T-cell (primary cell): ENCODE measurements at regions not wholly inside any gene's neighbourhood (a gene's known extent, or its start where the extent isn't known, plus 50 kb on each side); places are given as distances from the start of the nearest gene placed in this dataset.

Source experiments
- ATAC-seq, 4 experiments: fragments of 200-7000 bp in 3 of 4; fragments of 150-1000 bp in 1 of 4; cut with Tn5 transposase; replicated peaks in 1 of 4; 1 replicate in 3 of 4; 2 replicates in 1 of 4; pipeline ENCODE4 v1.10.0; 2021; ENCODE audit warnings: moderate library complexity in 3 of 4, mild to moderate bottlenecking in 2 of 4, moderate number of reproducible peaks in 1 of 4
- CTCF ChIA-PET, 2 donors: fragments of 300-600 bp; sonication (Branson Sonifier 250); formaldehyde crosslinking; loops; one replicate each; lab custom pipeline; 2022; ENCODE audit warnings: antibody characterized with exemption in 2 of 2; lab: Charles Lee
- POLR2A ChIA-PET, 2 donors: fragments of 300-600 bp; sonication (Branson Sonifier 250); formaldehyde crosslinking; loops; one replicate each; lab custom pipeline; 2022; ENCODE audit warnings: antibody characterized with exemption in 2 of 2; lab: Charles Lee
- DNase-seq, 35 experiments: peaks; one replicate each; pipeline versions ENCODE4 v3.0.0 to v3.0.0-alpha.2; 2013 to 2023
- H3K27ac ChIP-seq: one replicate; pipeline ENCODE4 v1.5.1; 2013; ENCODE audit warnings: low read length
- H3K27me3 ChIP-seq, 2 experiments: replicated peaks in 1 of 2; 1 replicate in 1 of 2; 2 replicates in 1 of 2; pipeline versions ENCODE4 v1.6.1 to v1.7.0; 2013; ENCODE audit warnings: low read length in 1 of 2, mixed read lengths in 1 of 2; ENCODE audit not compliant: control insufficient read depth in 2 of 2, insufficient read depth in 2 of 2; ENCODE audit errors: extremely low read depth in 1 of 2
- H3K36me3 ChIP-seq, 2 donors: 1 replicate in 1 of 2; 2 replicates in 1 of 2; pipeline versions ENCODE4 v1.6.1 to v1.7.0; 2013; ENCODE audit warnings: low read length in 1 of 2; ENCODE audit not compliant: control insufficient read depth in 2 of 2, insufficient read depth in 1 of 2; ENCODE audit errors: extremely low read depth in 1 of 2
- H3K4me1 ChIP-seq, 2 experiments: 1 replicate in 1 of 2; 2 replicates in 1 of 2; pipeline versions ENCODE4 v1.6.1 to v1.7.0; 2013; ENCODE audit warnings: low read length in 2 of 2, mixed read lengths in 1 of 2; ENCODE audit not compliant: insufficient read depth in 2 of 2, control insufficient read depth in 1 of 2; ENCODE audit errors: extremely low read depth in 1 of 2
- H3K4me3 ChIP-seq, 2 donors: 1 replicate in 1 of 2; 2 replicates in 1 of 2; pipeline versions ENCODE4 v1.5.1 to v1.7.0; 2013; ENCODE audit warnings: mild to moderate bottlenecking in 2 of 2, low read length in 1 of 2, moderate library complexity in 1 of 2; ENCODE audit not compliant: control insufficient read depth in 1 of 2; ENCODE audit errors: extremely low read depth in 1 of 2
- H3K9me3 ChIP-seq: 2 replicates; pipeline ENCODE4 v1.7.0; 2013
- H3K27ac Mint-ChIP-seq, 2 donors: one replicate each; pipeline ENCODE4 v1.8.0; 2020 to 2021; ENCODE audit warnings: mild to moderate bottlenecking in 2 of 2, mixed read lengths in 2 of 2
- H3K27me3 Mint-ChIP-seq, 2 donors: one replicate each; pipeline ENCODE4 v1.8.0; 2021 to 2022; ENCODE audit warnings: mixed read lengths in 2 of 2
- H3K36me3 Mint-ChIP-seq: one replicate; pipeline ENCODE4 v1.8.0; 2021; ENCODE audit warnings: mixed read lengths
- H3K4me1 Mint-ChIP-seq, 3 donors: one replicate each; pipeline ENCODE4 v1.8.0; 2020 to 2022; ENCODE audit warnings: mixed read lengths in 3 of 3, mild to moderate bottlenecking in 1 of 3
- H3K4me3 Mint-ChIP-seq, 3 donors: one replicate each; pipeline ENCODE4 v1.8.0; 2020 to 2022; ENCODE audit warnings: mild to moderate bottlenecking in 3 of 3, mixed read lengths in 3 of 3, moderate library complexity in 3 of 3
- H3K9me3 Mint-ChIP-seq, 3 donors: one replicate each; pipeline ENCODE4 v1.8.0; 2020 to 2022; ENCODE audit warnings: mixed read lengths in 3 of 3
- WGBS: methylation state at CpG from one replicate; pipeline ENCODE4 v1.1.5; 2013; ENCODE audit warnings: missing lambda C conversion rate; ENCODE audit not compliant: insufficient coverage; 5-methylcytosine and 5-hydroxymethylcytosine counted together

DNA sequence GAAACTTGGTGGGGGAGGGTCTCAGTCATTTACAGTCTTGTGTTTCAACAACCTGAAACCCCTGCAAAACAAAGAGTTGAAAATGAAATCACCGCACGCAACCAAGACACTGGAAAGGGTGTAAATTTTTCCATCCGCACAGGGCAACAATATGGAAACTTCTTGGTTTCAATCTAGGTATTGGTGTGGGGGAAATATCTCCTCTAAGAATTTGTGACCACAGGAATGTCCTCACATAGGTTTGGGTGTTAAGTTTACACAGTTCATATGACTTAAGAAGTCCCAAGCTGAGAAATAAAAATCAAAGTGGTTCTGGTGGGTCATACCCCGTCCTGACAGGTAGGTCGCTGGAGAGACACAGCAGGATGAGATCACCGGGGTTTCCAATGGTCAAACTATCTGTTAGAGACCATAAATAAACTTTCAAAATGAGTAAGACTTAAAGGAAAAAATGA is 51.9 kb upstream of the PIP5K1B start:
- no peaks in the 10 kb centered on the region for H3K27me3 ChIP-seq
- Mint-ChIP-seq H3K27me3 (peaks cover 39% of the 10 kb centered on the region in 2 donors), H3K9me3 (no peaks in the 10 kb centered on the region), H3K4me1 (no peaks in the 10 kb centered on the region), H3K36me3 (no peaks in the 10 kb centered on the region), H3K4me3 (no peak overlapping the region), H3K27ac (no peak overlapping the region)
- ATAC-seq = no peak
- no peak for DNase-seq
- no peaks in the 10 kb centered on the region for H3K36me3 ChIP-seq
- no peaks in the 10 kb centered on the region for H3K4me1 ChIP-seq
- WGBS = no CpG with 5 or more reads among the region's 6 CpGs
- H3K9me3 ChIP-seq = no peaks in the 10 kb centered on the region
- no peak overlapping the region for H3K4me3 ChIP-seq
- ChIA-PET POLR2A (no interaction called here), CTCF (no interaction called here)
- H3K27ac ChIP-seq = no peak overlapping the region

DNA sequence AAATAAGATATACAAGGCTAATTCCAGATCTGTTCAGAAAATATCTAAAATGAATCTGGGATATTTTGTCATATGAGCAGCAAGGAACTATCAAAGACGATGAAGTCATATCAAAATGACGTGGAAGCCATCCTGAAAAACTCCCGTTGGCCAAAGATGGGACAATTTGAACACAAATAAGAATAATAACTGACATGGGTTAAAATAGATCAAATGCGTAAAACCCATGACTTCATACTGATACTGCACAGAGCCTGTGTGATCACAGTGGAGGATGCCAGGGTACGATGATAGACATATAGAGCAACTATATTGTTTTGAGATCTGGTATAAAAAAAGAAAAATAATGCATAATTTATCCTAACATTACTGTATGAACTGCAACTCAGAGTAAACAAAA is 51.0 kb upstream of the PIP5K1B start:
- Mint-ChIP-seq H3K4me1 (no peaks in the 10 kb centered on the region), H3K4me3 (no peak overlapping the region), H3K27me3 (peaks cover 42 to 44% of the 10 kb centered on the region in 2 donors), H3K36me3 (no peaks in the 10 kb centered on the region), H3K27ac (no peak overlapping the region), H3K9me3 (no peaks in the 10 kb centered on the region)
- H3K4me3 ChIP-seq = no peak overlapping the region
- CTCF ChIA-PET = no interaction called here
- H3K27me3 ChIP-seq = peaks cover 0 to 6% of the 10 kb centered on the region in 2 experiments
- no peaks in the 10 kb centered on the region for H3K36me3 ChIP-seq
- DNase-seq (no peak), ATAC-seq (no peak)
- 69% methylated on average over 3 of the region's 5 CpGs for WGBS
- POLR2A ChIA-PET = no interaction called here
- H3K4me1 ChIP-seq = no peaks in the 10 kb centered on the region
- H3K27ac ChIP-seq = no peak overlapping the region
- no peaks in the 10 kb centered on the region for H3K9me3 ChIP-seq
